Ishikawa (cell line): ENCODE measurements at regions not wholly inside any gene's neighbourhood (a gene's known extent, or its start where the extent isn't known, plus 50 kb on each side); places are given as distances from the start of the nearest gene placed in this dataset.

Experiments used
- CEBPB ChIP-seq: IDR thresholded peaks from 2 replicates; pipeline ENCODE4 v1.6.1; 2012
- CREB1 ChIP-seq: IDR thresholded peaks from 2 replicates; pipeline ENCODE4 v1.6.1; 2012; ENCODE audit warnings: low read depth
- EGR1 ChIP-seq: IDR thresholded peaks from 2 replicates; pipeline ENCODE4 v1.6.1; 2012
- EP300 ChIP-seq: IDR thresholded peaks from 2 replicates; pipeline ENCODE4 v1.6.1; 2012; ENCODE audit warnings: borderline replicate concordance
- FOXM1 ChIP-seq: IDR thresholded peaks from 2 replicates; pipeline ENCODE4 v1.6.1; 2012; ENCODE audit warnings: low read depth, borderline replicate concordance
- NFIC ChIP-seq: IDR thresholded peaks from 2 replicates; pipeline ENCODE4 v1.6.1; 2012
- RAD21 ChIP-seq: IDR thresholded peaks from 2 replicates; pipeline ENCODE4 v1.6.1; 2012; ENCODE audit warnings: low read depth
- TAF1 ChIP-seq: IDR thresholded peaks from 2 replicates; pipeline ENCODE4 v1.6.1; 2012; ENCODE audit warnings: low read depth, mild to moderate bottlenecking
- TCF12 ChIP-seq: IDR thresholded peaks from 2 replicates; pipeline ENCODE4 v1.6.1; 2012; ENCODE audit warnings: low read depth
- TEAD4 ChIP-seq: IDR thresholded peaks from 2 replicates; pipeline ENCODE4 v1.6.1; 2012
- USF1 ChIP-seq: IDR thresholded peaks from 2 replicates; pipeline ENCODE4 v1.6.1; 2012
- YY1 ChIP-seq: IDR thresholded peaks from 2 replicates; pipeline ENCODE4 v1.6.1; 2012; ENCODE audit warnings: low read depth
- ZBTB7A ChIP-seq: IDR thresholded peaks from 2 replicates; pipeline ENCODE4 v1.6.1; 2012; ENCODE audit warnings: low read depth
- TF ChIP-seq, protein P1 (sequence below): IDR thresholded peaks from 2 replicates; pipeline ENCODE4 v1.6.1; 2012; ENCODE audit warnings: low read depth, mild to moderate bottlenecking
- TF ChIP-seq, protein P2 (sequence below): IDR thresholded peaks from 2 replicates; pipeline ENCODE4 v1.6.1; 2012

DNA sequence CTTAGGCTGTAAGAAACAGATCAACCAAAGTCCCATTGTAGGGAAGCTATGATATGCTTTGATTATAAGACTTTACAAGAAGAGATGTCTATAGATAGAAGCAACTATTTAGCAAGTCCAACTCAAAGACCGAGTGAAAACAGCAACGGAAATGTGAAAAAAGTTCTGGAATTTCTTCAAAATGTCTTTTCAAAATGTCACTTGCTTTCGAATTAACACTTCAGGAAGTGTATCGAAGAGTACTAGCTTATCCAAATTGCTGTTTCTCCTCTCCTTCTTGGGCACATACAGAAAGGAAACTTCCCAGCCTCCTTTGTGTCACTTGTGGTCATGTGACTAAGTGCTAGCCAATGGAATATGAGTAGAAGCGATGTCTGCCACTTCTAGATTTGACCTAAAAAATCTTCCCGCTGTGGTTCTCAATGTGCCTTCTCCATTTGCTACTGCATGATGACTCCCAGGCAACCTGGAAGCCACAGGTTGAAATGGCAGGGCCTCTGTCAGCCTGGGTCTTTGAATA is 89.9 kb downstream of the TSEN15 start:
- no peak for TF ChIP-seq USF1

DNA sequence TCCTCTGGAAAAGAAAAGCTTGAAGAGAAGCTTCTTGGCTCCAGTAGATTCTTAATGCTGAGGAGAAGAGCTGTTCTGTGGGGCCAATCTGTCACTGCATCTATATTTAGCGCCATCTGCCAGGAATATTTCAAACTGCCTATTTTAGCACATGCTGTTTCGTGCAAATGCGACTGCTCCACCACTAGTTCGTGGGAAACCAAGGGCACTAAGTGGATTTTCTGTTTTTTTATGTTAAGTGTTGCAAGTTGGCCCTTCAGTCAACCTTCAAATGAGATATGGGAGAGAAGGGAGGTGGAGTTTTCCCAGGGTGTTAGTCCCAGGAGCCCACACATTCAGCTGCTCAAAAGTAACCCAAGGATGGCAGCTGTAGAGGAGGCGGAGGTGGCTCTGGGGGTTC is 91.9 kb downstream of the TSEN15 start:
- TF ChIP-seq, protein P1, sequence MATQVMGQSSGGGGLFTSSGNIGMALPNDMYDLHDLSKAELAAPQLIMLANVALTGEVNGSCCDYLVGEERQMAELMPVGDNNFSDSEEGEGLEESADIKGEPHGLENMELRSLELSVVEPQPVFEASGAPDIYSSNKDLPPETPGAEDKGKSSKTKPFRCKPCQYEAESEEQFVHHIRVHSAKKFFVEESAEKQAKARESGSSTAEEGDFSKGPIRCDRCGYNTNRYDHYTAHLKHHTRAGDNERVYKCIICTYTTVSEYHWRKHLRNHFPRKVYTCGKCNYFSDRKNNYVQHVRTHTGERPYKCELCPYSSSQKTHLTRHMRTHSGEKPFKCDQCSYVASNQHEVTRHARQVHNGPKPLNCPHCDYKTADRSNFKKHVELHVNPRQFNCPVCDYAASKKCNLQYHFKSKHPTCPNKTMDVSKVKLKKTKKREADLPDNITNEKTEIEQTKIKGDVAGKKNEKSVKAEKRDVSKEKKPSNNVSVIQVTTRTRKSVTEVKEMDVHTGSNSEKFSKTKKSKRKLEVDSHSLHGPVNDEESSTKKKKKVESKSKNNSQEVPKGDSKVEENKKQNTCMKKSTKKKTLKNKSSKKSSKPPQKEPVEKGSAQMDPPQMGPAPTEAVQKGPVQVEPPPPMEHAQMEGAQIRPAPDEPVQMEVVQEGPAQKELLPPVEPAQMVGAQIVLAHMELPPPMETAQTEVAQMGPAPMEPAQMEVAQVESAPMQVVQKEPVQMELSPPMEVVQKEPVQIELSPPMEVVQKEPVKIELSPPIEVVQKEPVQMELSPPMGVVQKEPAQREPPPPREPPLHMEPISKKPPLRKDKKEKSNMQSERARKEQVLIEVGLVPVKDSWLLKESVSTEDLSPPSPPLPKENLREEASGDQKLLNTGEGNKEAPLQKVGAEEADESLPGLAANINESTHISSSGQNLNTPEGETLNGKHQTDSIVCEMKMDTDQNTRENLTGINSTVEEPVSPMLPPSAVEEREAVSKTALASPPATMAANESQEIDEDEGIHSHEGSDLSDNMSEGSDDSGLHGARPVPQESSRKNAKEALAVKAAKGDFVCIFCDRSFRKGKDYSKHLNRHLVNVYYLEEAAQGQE = no peak
- TF ChIP-seq CREB1 (no peak), EP300 (no peak), ZBTB7A (no peak), RAD21 (no peak), YY1 (no peak), TCF12 (no peak), NFIC (no peak), EGR1 (no peak), TEAD4 (no peak), TAF1 (no peak), FOXM1 (no peak)
- TF ChIP-seq, protein P2, sequence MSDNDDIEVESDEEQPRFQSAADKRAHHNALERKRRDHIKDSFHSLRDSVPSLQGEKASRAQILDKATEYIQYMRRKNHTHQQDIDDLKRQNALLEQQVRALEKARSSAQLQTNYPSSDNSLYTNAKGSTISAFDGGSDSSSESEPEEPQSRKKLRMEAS = no peak

GRCh38 chr1:184145083-184145482 is 93.6 kb downstream of the TSEN15 start:
- TF ChIP-seq TCF12 = no peak
- TF ChIP-seq RAD21 = no peak
- no peak for TF ChIP-seq USF1
- no peak for TF ChIP-seq TEAD4
- TF ChIP-seq, protein P1 = no peak
- TF ChIP-seq, protein P2 = no peak

GRCh38 chr1:184146202-184146601 is 94.7 kb downstream of the TSEN15 start:
- TF ChIP-seq FOXM1 (no peak), EP300 (no peak), NFIC (no peak), RAD21 (no peak), ZBTB7A (no peak), CEBPB (no peak), TEAD4 (no peak), CREB1 (no peak), USF1 (no peak)
- TF ChIP-seq, protein P1 = no peak
